ENCODE measurements at regions not wholly inside any gene's neighbourhood (a gene's known extent, or its start where the extent isn't known, plus 50 kb on each side); places are given as distances from the start of the nearest gene placed in this dataset.

GRCh38 chr21:38643404-38644023 is 145.2 kb upstream of the ERG start:
- Histone ChIP-seq H3K4me3 (no peak overlapping the region), H3K27ac (replicated peaks) (no peak overlapping the region), H3K4me1 (no peaks in the 10 kb centered on the region), H3K27me3 (ENCODE audit: low read depth) (peaks cover 38% of the 10 kb centered on the region), H3K9me3 (replicated peaks) (no peaks in the 10 kb centered on the region), H3K36me3 (no peaks in the 10 kb centered on the region)
- intact Hi-C loops (cut with micrococcal nuclease), result no loop called here
- no peak for TF ChIP-seq CTCF (IDR thresholded peaks at IDR 0.05; ENCODE audit: borderline replicate concordance)
- DNase-seq, result no peak

GRCh38 chr21:38645282-38645681 is 147.0 kb upstream of the ERG start:
- Histone ChIP-seq H3K27ac (replicated peaks) (no peak overlapping the region), H3K9me3 (replicated peaks) (no peaks in the 10 kb centered on the region), H3K27me3 (ENCODE audit: low read depth) (peaks cover 54% of the 10 kb centered on the region), H3K4me3 (no peak overlapping the region), H3K36me3 (no peaks in the 10 kb centered on the region), H3K4me1 (no peaks in the 10 kb centered on the region)
- DNase-seq, result no peak
- intact Hi-C loops (cut with micrococcal nuclease), result no loop called here
- TF ChIP-seq CTCF (IDR thresholded peaks at IDR 0.05; ENCODE audit: borderline replicate concordance), result no peak

- H3K4me1 ChIP-seq, result no peaks in the 10 kb centered on the region
- no peaks in the 10 kb centered on the region for H3K36me3 ChIP-seq
- peaks cover 58% of the 10 kb centered on the region for H3K27me3 ChIP-seq (ENCODE audit: low read depth)
- intact Hi-C loops (cut with micrococcal nuclease), result no loop called here
- H3K9me3 ChIP-seq (replicated peaks), result no peaks in the 10 kb centered on the region
- H3K27ac ChIP-seq (replicated peaks), result no peak overlapping the region
- no peak overlapping the region for H3K4me3 ChIP-seq
- DNase-seq, result no peak
- TF ChIP-seq CTCF (IDR thresholded peaks at IDR 0.05; ENCODE audit: borderline replicate concordance), result no peak
Measured at GRCh38 chr21:38646213-38646837, 148.0 kb upstream of the ERG start.

- no peaks in the 10 kb centered on the region for H3K4me1 ChIP-seq
- H3K27me3 ChIP-seq (ENCODE audit: low read depth), result peaks cover 70% of the 10 kb centered on the region
- TF ChIP-seq CTCF (IDR thresholded peaks at IDR 0.05; ENCODE audit: borderline replicate concordance), result no peak
- no peak overlapping the region for H3K27ac ChIP-seq (replicated peaks)
- no peaks in the 10 kb centered on the region for H3K9me3 ChIP-seq (replicated peaks)
- no peak for DNase-seq
- intact Hi-C loops (cut with micrococcal nuclease), result no loop called here
- no peaks in the 10 kb centered on the region for H3K36me3 ChIP-seq
- H3K4me3 ChIP-seq, result no peak overlapping the region
Measured at GRCh38 chr21:38649120-38649519, 150.8 kb upstream of the ERG start.

- DNase-seq, result no peak
- no peaks in the 10 kb centered on the region for H3K4me1 ChIP-seq
- no peak for TF ChIP-seq CTCF (IDR thresholded peaks at IDR 0.05; ENCODE audit: borderline replicate concordance)
- H3K27ac ChIP-seq (replicated peaks), result no peak overlapping the region
- no peak overlapping the region for H3K4me3 ChIP-seq
- H3K9me3 ChIP-seq (replicated peaks), result no peaks in the 10 kb centered on the region
- H3K27me3 ChIP-seq (ENCODE audit: low read depth), result peaks cover 88% of the 10 kb centered on the region
- no peaks in the 10 kb centered on the region for H3K36me3 ChIP-seq
- intact Hi-C loops (cut with micrococcal nuclease), result no loop called here
Measured at GRCh38 chr21:38651570-38651969, 153.3 kb upstream of the ERG start.
